NOMO-1 treated with DMSO at 0.1 percent for 48 hours (cell line): ENCODE measurements at regions not wholly inside any gene's neighbourhood (a gene's known extent, or its start where the extent isn't known, plus 50 kb on each side); places are given as distances from the start of the nearest gene placed in this dataset.
"Not testable (repeated sequence)": the region's sequence is repeated elsewhere in the genome, so short reads cannot be mapped to it uniquely, and the experiment has no call there.

Experiments used
- DNase-seq: peaks from one replicate; lab custom pipeline; 2025; ENCODE audit not compliant: unreplicated experiment; lab: John Stamatoyannopoulos, UW

GRCh38 chrX:110965409-110966090 lies 130.4 kb upstream of the PAK3 start:
- no peak for DNase-seq

- DNase-seq: no peak
Observed at GRCh38 chrX:110964786-110965185, 131.2 kb upstream of the PAK3 start.

GRCh38 chrX:110962451-110962850 lies 133.5 kb upstream of the PAK3 start:
- DNase-seq: no peak

GRCh38 chrX:110955706-110956105 lies 140.3 kb upstream of the PAK3 start:
- DNase-seq: no peak

- no peak for DNase-seq
Observed at GRCh38 chrX:110954428-110955100, 141.4 kb upstream of the PAK3 start.

- DNase-seq: no peak
Observed at GRCh38 chrX:110951472-110952269, 144.3 kb upstream of the PAK3 start.

- no peak for DNase-seq
Observed at GRCh38 chrX:110944751-110945675, 149.4 kb upstream of the CHRDL1 start.

GRCh38 chrX:110944311-110944750 lies 148.7 kb upstream of the CHRDL1 start:
- DNase-seq: no peak

GRCh38 chrX:110941906-110942305 lies 146.3 kb upstream of the CHRDL1 start:
- DNase-seq: no peak

- no peak for DNase-seq
Observed at GRCh38 chrX:110938977-110939732, 143.5 kb upstream of the CHRDL1 start.

GRCh38 chrX:110924871-110925270 lies 129.3 kb upstream of the CHRDL1 start:
- no peak for DNase-seq

GRCh38 chrX:110920991-110921390 lies 125.4 kb upstream of the CHRDL1 start:
- DNase-seq: no peak

GRCh38 chrX:110915570-110915969 lies 120.0 kb upstream of the CHRDL1 start:
- no peak for DNase-seq

- DNase-seq: no peak
Observed at GRCh38 chrX:110915111-110915510, 119.5 kb upstream of the CHRDL1 start.

GRCh38 chrX:110914281-110914680 lies 118.7 kb upstream of the CHRDL1 start:
- DNase-seq: no peak

- DNase-seq: not testable (repeated sequence)
Observed at GRCh38 chrX:110904747-110905146, 109.1 kb upstream of the CHRDL1 start.

GRCh38 chrX:110881971-110882370 lies 86.4 kb upstream of the CHRDL1 start:
- DNase-seq: no peak

GRCh38 chrX:110877326-110877725 lies 81.7 kb upstream of the CHRDL1 start:
- no peak for DNase-seq

- DNase-seq: no peak
Observed at GRCh38 chrX:110871839-110872238, 76.2 kb upstream of the CHRDL1 start.

GRCh38 chrX:110866421-110866820 lies 70.8 kb upstream of the CHRDL1 start:
- DNase-seq: no peak
